NB4 (cell line): ENCODE measurements at regions not wholly inside any gene's neighbourhood (a gene's known extent, or its start where the extent isn't known, plus 50 kb on each side); places are given as distances from the start of the nearest gene placed in this dataset.

Experiments
- CTCF ChIP-seq: IDR thresholded peaks from one replicate; pipeline ENCODE4 v1.5.1; 2012; ENCODE audit warnings: low read depth, low read length
- MYC ChIP-seq: IDR thresholded peaks from 2 replicates; pipeline ENCODE4 v1.6.1; 2011; ENCODE audit warnings: low read depth, low read length
- POLR2A ChIP-seq: IDR thresholded peaks from 2 replicates; pipeline ENCODE4 v1.6.1; 2011; ENCODE audit warnings: mild to moderate bottlenecking; ENCODE audit not compliant: insufficient read length; ENCODE audit errors: extremely low read depth
- TF ChIP-seq, protein P1 (sequence below): IDR thresholded peaks from 2 replicates; pipeline ENCODE4 v1.6.1; 2011; ENCODE audit warnings: low read depth, low read length

- no peak for TF ChIP-seq CTCF
- TF ChIP-seq POLR2A, result no peak
- TF ChIP-seq MYC, result no peak
- TF ChIP-seq, protein P1, sequence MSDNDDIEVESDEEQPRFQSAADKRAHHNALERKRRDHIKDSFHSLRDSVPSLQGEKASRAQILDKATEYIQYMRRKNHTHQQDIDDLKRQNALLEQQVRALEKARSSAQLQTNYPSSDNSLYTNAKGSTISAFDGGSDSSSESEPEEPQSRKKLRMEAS, result peak; percentile 77
Observed at GRCh38 chr11:116257092-116257491, 515.7 kb downstream of the BUD13 start.
